IMR-90 (cell line): ENCODE measurements at regions not wholly inside any gene's neighbourhood (a gene's known extent, or its start where the extent isn't known, plus 50 kb on each side); places are given as distances from the start of the nearest gene placed in this dataset.

Experiments
- ATAC-seq: fragments of 200-7000 bp; cut with Tn5 transposase; 2 replicates; pipeline ENCODE4 v1.9.1; 2020; ENCODE audit warnings: low read depth, mild to moderate bottlenecking, moderate library complexity
- BruUV-seq: library from RNA; stranded (reverse); fragments of 400-500 nt; replicated peaks from 2 replicates; lab custom pipeline; 2021; lab: Mats Ljungman, UMichigan
- CTCF ChIA-PET: fragments of 300-600 bp; formaldehyde crosslinking; extraction: SDS; loops from one replicate; lab custom pipeline; 2021; ENCODE audit warnings: antibody characterized with exemption; lab: Yijun Ruan, JAX
- POLR2A ChIA-PET: fragments of 300-600 bp; sonication (Branson Sonifier 250); formaldehyde crosslinking; loops from one replicate; lab custom pipeline; 2022; ENCODE audit warnings: antibody characterized with exemption; ENCODE audit not compliant: unreplicated experiment; lab: Charles Lee
- DNase-seq: peaks from one replicate; pipeline ENCODE4 v3.0.0; 2013
- H2AFZ ChIP-seq: replicated peaks from 2 replicates; pipeline ENCODE3; 2013; ENCODE audit warnings: low read length, mild to moderate bottlenecking; ENCODE audit not compliant: poor library complexity
- H2AK5ac ChIP-seq: 2 replicates; pipeline ENCODE4 v1.6.1; 2013; ENCODE audit warnings: low read depth, low read length, inconsistent platforms
- H2AK9ac ChIP-seq: replicated peaks from 2 replicates; pipeline ENCODE3; 2013; ENCODE audit warnings: mild to moderate bottlenecking, low read depth, low read length, moderate library complexity; ENCODE audit not compliant: poor library complexity
- H2BK120ac ChIP-seq: 2 replicates; pipeline ENCODE4 v1.6.1; 2013; ENCODE audit warnings: low read depth, low read length, inconsistent platforms
- H2BK15ac ChIP-seq: 3 replicates; pipeline ENCODE4 v1.6.1; 2013; ENCODE audit warnings: low read depth, low read length, inconsistent platforms
- H2BK20ac ChIP-seq: 2 replicates; pipeline ENCODE4 v1.6.1; 2013; ENCODE audit warnings: low read depth, mild to moderate bottlenecking, inconsistent platforms, low read length, moderate library complexity
- H2BK5ac ChIP-seq: 2 replicates; pipeline ENCODE4 v1.6.1; 2013; ENCODE audit warnings: mild to moderate bottlenecking, low read depth, low read length, inconsistent platforms; ENCODE audit not compliant: poor library complexity, severe bottlenecking
- H3K14ac ChIP-seq: replicated peaks from 2 replicates; pipeline ENCODE4 v1.6.1; 2013; ENCODE audit warnings: low read depth, low read length, inconsistent platforms
- H3K18ac ChIP-seq: 2 replicates; pipeline ENCODE4 v1.6.1; 2013; ENCODE audit warnings: low read depth, low read length, control low read depth
- H3K23ac ChIP-seq: 2 replicates; pipeline ENCODE4 v1.6.1; 2013; ENCODE audit warnings: low read depth, low read length, inconsistent platforms
- H3K27ac ChIP-seq: 2 replicates; pipeline ENCODE4 v1.5.1; 2013; ENCODE audit warnings: mild to moderate bottlenecking, control low read depth, low read length; ENCODE audit not compliant: insufficient read depth
- H3K27me3 ChIP-seq: 2 replicates; pipeline ENCODE4 v1.6.1; 2013; ENCODE audit warnings: low read length; ENCODE audit not compliant: control insufficient read depth, insufficient read depth
- H3K36me3 ChIP-seq: 2 replicates; pipeline ENCODE4 v1.6.1; 2013; ENCODE audit warnings: low read length, mixed read lengths; ENCODE audit not compliant: control insufficient read depth, insufficient read depth
- H3K4ac ChIP-seq: 2 replicates; pipeline ENCODE4 v1.6.1; 2013; ENCODE audit warnings: low read depth, low read length, inconsistent platforms
- H3K4me1 ChIP-seq: 2 replicates; pipeline ENCODE4 v1.6.1; 2013; ENCODE audit warnings: low read length, mixed read lengths; ENCODE audit not compliant: control insufficient read depth, insufficient read depth
- H3K4me2 ChIP-seq: 2 replicates; pipeline ENCODE4 v1.6.1; 2013; ENCODE audit warnings: low read depth, mild to moderate bottlenecking, control low read depth, low read length, moderate library complexity
- H3K4me3 ChIP-seq: 2 replicates; pipeline ENCODE4 v1.5.1; 2013; ENCODE audit warnings: low read depth, mild to moderate bottlenecking, control low read depth, low read length, moderate library complexity; ENCODE audit not compliant: insufficient read depth
- H3K56ac ChIP-seq: 2 replicates; pipeline ENCODE4 v1.6.1; 2013; ENCODE audit warnings: low read length, inconsistent platforms; ENCODE audit not compliant: insufficient read depth; ENCODE audit errors: extremely low read depth
- H3K79me1 ChIP-seq, 2 experiments: 2 replicates each; pipeline ENCODE4 v1.6.1; 2013; ENCODE audit warnings: low read length in 2 of 2, inconsistent platforms in 1 of 2, low read depth in 1 of 2
- H3K9ac ChIP-seq: 2 replicates; pipeline ENCODE4 v1.6.1; 2013; ENCODE audit warnings: low read depth, low read length, control low read depth
- H3K9me1 ChIP-seq: 2 replicates; pipeline ENCODE4 v1.6.1; 2013; ENCODE audit warnings: low read length, inconsistent platforms; ENCODE audit not compliant: insufficient read depth
- H3K9me3 ChIP-seq: 2 replicates; pipeline ENCODE4 v1.6.1; 2013; ENCODE audit warnings: low read length; ENCODE audit not compliant: control insufficient read depth, insufficient read depth
- H4K20me1 ChIP-seq: 2 replicates; pipeline ENCODE4 v1.6.1; 2013; ENCODE audit warnings: low read length, inconsistent platforms; ENCODE audit not compliant: insufficient read depth
- H4K5ac ChIP-seq: 2 replicates; pipeline ENCODE4 v1.6.1; 2013; ENCODE audit warnings: mild to moderate bottlenecking, low read depth, low read length, control low read depth
- H4K8ac ChIP-seq, 2 experiments: 2 replicates each; pipeline ENCODE4 v1.6.1; 2013; ENCODE audit warnings: low read depth in 2 of 2, low read length in 2 of 2, control low read depth in 1 of 2, inconsistent platforms in 1 of 2
- H4K91ac ChIP-seq: 2 replicates; pipeline ENCODE4 v1.6.1; 2013; ENCODE audit warnings: low read depth, low read length, inconsistent platforms; ENCODE audit not compliant: insufficient read depth
- BHLHE40 ChIP-seq: fragments of 150-350 bp; IDR thresholded peaks from 2 replicates; pipeline ENCODE4 v1.6.1; 2016; ENCODE audit warnings: mild to moderate bottlenecking, low read depth, low read length
- CEBPB ChIP-seq: IDR thresholded peaks from 2 replicates; pipeline ENCODE4 v1.6.1; 2012; ENCODE audit warnings: low read depth, low read length, improper control_type of control experiment
- CHD1 ChIP-seq: IDR thresholded peaks from 2 replicates; pipeline ENCODE4 v1.6.1; 2012; ENCODE audit warnings: low read depth, low read length, improper control_type of control experiment
- FOS ChIP-seq: fragments of 150-350 bp; IDR thresholded peaks from 2 replicates; pipeline ENCODE4 v1.6.1; 2016; ENCODE audit warnings: low read depth, low read length
- MAFK ChIP-seq: IDR thresholded peaks from 2 replicates; pipeline ENCODE4 v1.6.1; 2012; ENCODE audit warnings: low read depth, low read length, improper control_type of control experiment
- MAZ ChIP-seq: IDR thresholded peaks from 2 replicates; pipeline ENCODE4 v1.6.1; 2012; ENCODE audit warnings: low read depth, mild to moderate bottlenecking, low read length, improper control_type of control experiment, moderate library complexity, borderline replicate concordance
- MXI1 ChIP-seq: IDR thresholded peaks from 2 replicates; pipeline ENCODE4 v1.6.1; 2012; ENCODE audit warnings: low read depth, mild to moderate bottlenecking, low read length, moderate library complexity, borderline replicate concordance
- NFE2L2 ChIP-seq: fragments of 150-350 bp; IDR thresholded peaks from 2 replicates; pipeline ENCODE4 v1.6.1; 2016; ENCODE audit warnings: low read depth, mild to moderate bottlenecking, low read length
- POLR2A ChIP-seq: IDR thresholded peaks from 2 replicates; pipeline ENCODE4 v1.6.1; 2012; ENCODE audit warnings: mild to moderate bottlenecking, low read depth, low read length
- RAD21 ChIP-seq: IDR thresholded peaks from 2 replicates; pipeline ENCODE4 v1.6.1; 2012; ENCODE audit warnings: low read length, improper control_type of control experiment
- RCOR1 ChIP-seq: IDR thresholded peaks from 2 replicates; pipeline ENCODE4 v1.6.1; 2012; ENCODE audit warnings: mild to moderate bottlenecking, low read length, improper control_type of control experiment; ENCODE audit not compliant: insufficient replicate concordance
- RFX5 ChIP-seq: IDR thresholded peaks from 2 replicates; pipeline ENCODE4 v1.8.0; 2012; ENCODE audit warnings: low read depth, mild to moderate bottlenecking, low read length, moderate library complexity
- SMC3 ChIP-seq: fragments of 150-350 bp; IDR thresholded peaks from 2 replicates; pipeline ENCODE4 v1.6.1; 2016; ENCODE audit warnings: low read depth, mild to moderate bottlenecking, antibody characterized with exemption, low read length, moderate library complexity
- WGBS, 2 experiments: methylation state at CpG; one replicate each; pipeline versions ENCODE4 v1.1.5 to v1.1.7; 2013; ENCODE audit warnings: missing lambda C conversion rate in 2 of 2; ENCODE audit not compliant: insufficient read length in 1 of 2; ENCODE audit errors: extremely low coverage in 2 of 2; 5-methylcytosine and 5-hydroxymethylcytosine counted together
- dilution Hi-C: fragments of 300-500 bp; cut with HindIII; formaldehyde crosslinking; loops from one replicate; pipeline ENCODE4 v1.14.3; 2018; ENCODE audit warnings: low sequenced_read_pairs; ENCODE audit not compliant: unreplicated experiment
- in situ Hi-C: fragments of 300-500 bp; cut with MboI; formaldehyde crosslinking; loops from 3 replicates; pipeline ENCODE4 v1.14.3; 2019; ENCODE audit warnings: low sequenced_read_pairs, inconsistent platforms, mixed read lengths
- intact Hi-C: fragments of 100-400 bp; cut with micrococcal nuclease; formaldehyde crosslinking; loops from 2 replicates; pipeline ENCODE4 v1.10.0; 2022
- TF ChIP-seq, protein P1 (sequence below): conservative IDR thresholded peaks from 2 replicates; pipeline ENCODE4 v1.5.1; 2012; ENCODE audit warnings: mild to moderate bottlenecking, low read depth, low read length, improper control_type of control experiment
- TF ChIP-seq, protein P2 (sequence below): fragments of 150-350 bp; IDR thresholded peaks from 2 replicates; pipeline ENCODE4 v1.6.1; 2017; ENCODE audit warnings: mild to moderate bottlenecking, antibody characterized with exemption, low read length, low read depth
- TF ChIP-seq, protein P3 (sequence below): fragments of 150-350 bp; IDR thresholded peaks from 2 replicates; pipeline ENCODE4 v1.6.1; 2016; ENCODE audit warnings: low read depth, mild to moderate bottlenecking, low read length, moderate library complexity, borderline replicate concordance

DNA sequence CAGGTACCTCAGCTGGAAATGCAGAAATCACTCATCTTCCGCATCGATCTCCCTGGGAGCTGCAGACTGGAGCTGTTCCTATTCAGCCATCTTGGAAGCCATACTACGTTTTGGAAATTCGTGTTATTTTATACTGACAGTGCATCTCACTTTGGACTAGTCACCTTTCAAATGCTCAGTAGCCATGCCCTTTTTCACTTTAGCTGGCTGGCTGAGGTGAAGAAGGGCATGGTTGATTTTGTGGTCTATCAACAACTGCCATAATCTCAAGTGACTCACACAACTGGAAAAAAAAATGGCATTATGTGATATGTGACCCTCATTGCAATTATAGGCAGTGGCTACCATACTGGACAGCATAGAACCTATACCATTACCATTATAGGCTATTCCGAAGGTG, 100.5 kb downstream of the CCDC71L start:
- in situ Hi-C loops (no loop called here), intact Hi-C loops (no loop called here), dilution Hi-C loops (no loop called here)
- no peak overlapping the region for H3K4me2 ChIP-seq
- DNase-seq (no peak), ATAC-seq (no peak)
- no peaks in the 10 kb centered on the region for H3K4me1 ChIP-seq
- no peak overlapping the region for H3K14ac ChIP-seq
- H2AK5ac ChIP-seq: no peak overlapping the region
- no peak overlapping the region for H4K91ac ChIP-seq
- no peak overlapping the region for H2BK120ac ChIP-seq
- H3K9me1 ChIP-seq: peaks cover 5% of the 10 kb centered on the region; the same call in 1 of the 2 replicates
- no peaks in the 10 kb centered on the region for H3K79me1 ChIP-seq
- no peak overlapping the region for H3K18ac ChIP-seq
- no peak overlapping the region for H2BK20ac ChIP-seq
- no peak overlapping the region for H4K8ac ChIP-seq
- H3K9ac ChIP-seq: no peak overlapping the region
- H3K36me3 ChIP-seq: no peaks in the 10 kb centered on the region
- TF ChIP-seq, protein P1, sequence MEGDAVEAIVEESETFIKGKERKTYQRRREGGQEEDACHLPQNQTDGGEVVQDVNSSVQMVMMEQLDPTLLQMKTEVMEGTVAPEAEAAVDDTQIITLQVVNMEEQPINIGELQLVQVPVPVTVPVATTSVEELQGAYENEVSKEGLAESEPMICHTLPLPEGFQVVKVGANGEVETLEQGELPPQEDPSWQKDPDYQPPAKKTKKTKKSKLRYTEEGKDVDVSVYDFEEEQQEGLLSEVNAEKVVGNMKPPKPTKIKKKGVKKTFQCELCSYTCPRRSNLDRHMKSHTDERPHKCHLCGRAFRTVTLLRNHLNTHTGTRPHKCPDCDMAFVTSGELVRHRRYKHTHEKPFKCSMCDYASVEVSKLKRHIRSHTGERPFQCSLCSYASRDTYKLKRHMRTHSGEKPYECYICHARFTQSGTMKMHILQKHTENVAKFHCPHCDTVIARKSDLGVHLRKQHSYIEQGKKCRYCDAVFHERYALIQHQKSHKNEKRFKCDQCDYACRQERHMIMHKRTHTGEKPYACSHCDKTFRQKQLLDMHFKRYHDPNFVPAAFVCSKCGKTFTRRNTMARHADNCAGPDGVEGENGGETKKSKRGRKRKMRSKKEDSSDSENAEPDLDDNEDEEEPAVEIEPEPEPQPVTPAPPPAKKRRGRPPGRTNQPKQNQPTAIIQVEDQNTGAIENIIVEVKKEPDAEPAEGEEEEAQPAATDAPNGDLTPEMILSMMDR: no peak
- TF ChIP-seq POLR2A: no peak
- TF ChIP-seq FOS: no peak
- TF ChIP-seq, protein P2, sequence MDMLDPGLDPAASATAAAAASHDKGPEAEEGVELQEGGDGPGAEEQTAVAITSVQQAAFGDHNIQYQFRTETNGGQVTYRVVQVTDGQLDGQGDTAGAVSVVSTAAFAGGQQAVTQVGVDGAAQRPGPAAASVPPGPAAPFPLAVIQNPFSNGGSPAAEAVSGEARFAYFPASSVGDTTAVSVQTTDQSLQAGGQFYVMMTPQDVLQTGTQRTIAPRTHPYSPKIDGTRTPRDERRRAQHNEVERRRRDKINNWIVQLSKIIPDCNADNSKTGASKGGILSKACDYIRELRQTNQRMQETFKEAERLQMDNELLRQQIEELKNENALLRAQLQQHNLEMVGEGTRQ: no peak
- no peak for TF ChIP-seq MAZ
- TF ChIP-seq RCOR1: no peak
- TF ChIP-seq BHLHE40: no peak
- no peak for TF ChIP-seq RFX5
- TF ChIP-seq MAFK: no peak
- TF ChIP-seq SMC3: no peak
- TF ChIP-seq, protein P3, sequence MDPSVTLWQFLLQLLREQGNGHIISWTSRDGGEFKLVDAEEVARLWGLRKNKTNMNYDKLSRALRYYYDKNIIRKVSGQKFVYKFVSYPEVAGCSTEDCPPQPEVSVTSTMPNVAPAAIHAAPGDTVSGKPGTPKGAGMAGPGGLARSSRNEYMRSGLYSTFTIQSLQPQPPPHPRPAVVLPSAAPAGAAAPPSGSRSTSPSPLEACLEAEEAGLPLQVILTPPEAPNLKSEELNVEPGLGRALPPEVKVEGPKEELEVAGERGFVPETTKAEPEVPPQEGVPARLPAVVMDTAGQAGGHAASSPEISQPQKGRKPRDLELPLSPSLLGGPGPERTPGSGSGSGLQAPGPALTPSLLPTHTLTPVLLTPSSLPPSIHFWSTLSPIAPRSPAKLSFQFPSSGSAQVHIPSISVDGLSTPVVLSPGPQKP: no peak
- no peak for TF ChIP-seq RAD21
- no peak for TF ChIP-seq MXI1
- TF ChIP-seq NFE2L2: no peak
- TF ChIP-seq CEBPB: no peak
- TF ChIP-seq CHD1: no peak
- H3K27me3 ChIP-seq: no peaks in the 10 kb centered on the region
- no peak overlapping the region for H2BK5ac ChIP-seq
- no peak overlapping the region for H3K4ac ChIP-seq
- no peak overlapping the region for H2AK9ac ChIP-seq
- H4K5ac ChIP-seq: no peak overlapping the region
- 100% methylated on average over 3 of the region's 5 CpGs; no CpG with 5 or more reads in 1 of the 2 experiments for WGBS, 2 experiments
- POLR2A ChIA-PET: no interaction called here
- H4K20me1 ChIP-seq: no peaks in the 10 kb centered on the region
- no peak overlapping the region for H3K4me3 ChIP-seq
- no peak overlapping the region for H3K56ac ChIP-seq
- no peak overlapping the region for H3K27ac ChIP-seq
- BruUV-seq: no TSS peak
- no peak overlapping the region for H2BK15ac ChIP-seq
- CTCF ChIA-PET: no interaction called here
- H3K9me3 ChIP-seq: no peaks in the 10 kb centered on the region
- H2AFZ ChIP-seq: no peak overlapping the region
- H3K23ac ChIP-seq: no peak overlapping the region
